ENCODE measurements at regions not wholly inside any gene's neighbourhood (a gene's known extent, or its start where the extent isn't known, plus 50 kb on each side); places are given as distances from the start of the nearest gene placed in this dataset.

DNA sequence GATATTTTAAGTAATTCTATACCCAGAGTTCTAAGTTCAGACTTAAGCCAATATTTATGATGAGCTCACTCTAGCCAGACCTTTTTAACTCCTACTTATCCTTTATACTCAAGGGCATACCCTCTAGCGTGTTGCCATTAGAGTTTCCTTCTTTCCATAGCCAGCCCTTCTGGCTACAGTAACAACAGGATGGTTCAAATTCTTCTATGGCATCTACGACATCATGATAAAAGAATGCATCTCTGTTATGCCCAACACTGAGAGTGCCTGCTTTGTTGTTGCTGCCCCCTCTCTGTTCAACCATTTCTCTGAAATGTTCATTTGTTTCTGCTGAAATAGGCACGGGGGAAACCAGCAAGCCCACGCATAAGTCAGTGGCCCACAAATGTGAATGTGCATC is 104.5 kb downstream of the UBE2NL start:
- TF ChIP-seq TOX (CRISPR knock-in tag; IDR thresholded peaks at IDR 0.05; ENCODE audit: borderline replicate concordance) = no peak
- TF ChIP-seq RARB (CRISPR knock-in tag; IDR thresholded peaks at IDR 0.05) = no peak
- TF ChIP-seq BACH2 (CRISPR knock-in tag; IDR thresholded peaks at IDR 0.05; ENCODE audit: borderline replicate concordance) = no peak
- no peak for TF ChIP-seq TCF4 (CRISPR knock-in tag; IDR thresholded peaks at IDR 0.05; ENCODE audit: borderline replicate concordance)
- TF ChIP-seq ZFP30 (CRISPR knock-in tag; IDR thresholded peaks at IDR 0.05) = no peak
